ENCODE measurements at regions not wholly inside any gene's neighbourhood (a gene's known extent, or its start where the extent isn't known, plus 50 kb on each side); places are given as distances from the start of the nearest gene placed in this dataset.

DNA sequence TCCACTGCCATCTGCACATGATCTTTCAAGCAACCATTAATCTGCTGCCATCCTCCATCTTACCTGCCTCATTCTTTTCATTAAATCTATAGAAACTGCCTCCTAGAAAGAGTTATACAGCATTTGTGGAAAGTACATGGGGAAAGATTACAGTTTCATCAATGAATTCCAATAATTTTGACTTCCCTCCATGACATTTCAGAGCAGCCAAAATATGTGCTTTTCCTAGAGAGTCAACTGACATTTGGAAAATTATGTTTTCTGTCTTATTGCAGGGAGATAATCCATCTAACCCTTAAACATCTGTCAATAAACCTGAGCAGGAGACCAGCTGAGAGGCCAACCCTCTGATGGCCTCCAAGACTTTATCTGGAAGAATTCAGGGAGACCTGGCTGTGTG lies 147.0 kb upstream of the CDH5 start:
- DNase-seq (ENCODE audit: low read depth) = no peak
- TF ChIP-seq, protein P1, sequence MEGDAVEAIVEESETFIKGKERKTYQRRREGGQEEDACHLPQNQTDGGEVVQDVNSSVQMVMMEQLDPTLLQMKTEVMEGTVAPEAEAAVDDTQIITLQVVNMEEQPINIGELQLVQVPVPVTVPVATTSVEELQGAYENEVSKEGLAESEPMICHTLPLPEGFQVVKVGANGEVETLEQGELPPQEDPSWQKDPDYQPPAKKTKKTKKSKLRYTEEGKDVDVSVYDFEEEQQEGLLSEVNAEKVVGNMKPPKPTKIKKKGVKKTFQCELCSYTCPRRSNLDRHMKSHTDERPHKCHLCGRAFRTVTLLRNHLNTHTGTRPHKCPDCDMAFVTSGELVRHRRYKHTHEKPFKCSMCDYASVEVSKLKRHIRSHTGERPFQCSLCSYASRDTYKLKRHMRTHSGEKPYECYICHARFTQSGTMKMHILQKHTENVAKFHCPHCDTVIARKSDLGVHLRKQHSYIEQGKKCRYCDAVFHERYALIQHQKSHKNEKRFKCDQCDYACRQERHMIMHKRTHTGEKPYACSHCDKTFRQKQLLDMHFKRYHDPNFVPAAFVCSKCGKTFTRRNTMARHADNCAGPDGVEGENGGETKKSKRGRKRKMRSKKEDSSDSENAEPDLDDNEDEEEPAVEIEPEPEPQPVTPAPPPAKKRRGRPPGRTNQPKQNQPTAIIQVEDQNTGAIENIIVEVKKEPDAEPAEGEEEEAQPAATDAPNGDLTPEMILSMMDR (IDR thresholded peaks at IDR 0.05; ENCODE audit: control insufficient read depth, insufficient read depth, low read depth, low read length, missing control alignments) = no peak

DNA sequence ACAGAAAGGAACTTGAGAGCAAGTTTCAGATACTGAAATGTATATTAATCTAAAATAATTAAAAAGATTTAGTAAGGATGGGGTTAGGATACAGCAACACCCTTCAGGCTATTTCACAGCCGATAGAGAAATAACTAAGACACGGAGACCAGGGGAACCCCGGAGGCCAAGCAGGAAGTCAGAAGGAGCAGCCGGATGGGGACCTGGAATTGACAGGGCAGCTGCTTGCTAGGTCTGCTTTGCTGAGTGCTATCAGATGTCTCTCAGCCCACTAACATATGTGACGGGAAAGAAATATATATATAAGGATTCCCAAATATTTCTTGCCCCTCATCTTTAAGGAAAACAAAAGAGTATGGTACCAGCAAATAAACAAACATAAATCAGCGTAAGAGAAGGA lies 154.1 kb upstream of the CDH5 start:
- no peak overlapping the region for H3K4me3 ChIP-seq (ENCODE audit: control insufficient read depth, low read depth, low read length)
- TF ChIP-seq, protein P1 (IDR thresholded peaks at IDR 0.05; ENCODE audit: control insufficient read depth, insufficient read depth, low read depth, low read length, missing control alignments) = no peak
- no peak for DNase-seq (ENCODE audit: low read depth)

More for the DNA sequence above, 147.0 kb upstream of the CDH5 start:
- no peak overlapping the region for H3K4me3 ChIP-seq (ENCODE audit: control insufficient read depth, low read depth, low read length)

DNA sequence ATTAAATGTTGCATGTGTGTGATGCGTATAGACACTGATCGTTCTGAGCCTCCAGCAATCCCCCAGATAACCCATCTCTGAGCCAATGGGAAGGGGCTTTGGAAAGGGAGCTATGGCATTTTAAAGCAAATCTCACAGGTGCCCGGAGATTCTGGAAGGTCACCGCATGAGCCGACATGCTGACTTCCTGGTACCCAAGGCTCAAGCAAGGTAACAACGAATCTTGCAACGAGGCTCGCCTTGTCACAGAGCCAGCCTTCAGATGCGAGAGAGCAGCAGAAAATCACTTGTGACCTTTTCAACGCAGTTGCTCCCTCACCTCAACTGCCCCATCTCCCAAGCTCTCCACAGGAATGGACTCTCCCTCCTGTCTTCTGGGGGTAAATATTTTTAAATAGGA lies 154.8 kb upstream of the CDH5 start:
- TF ChIP-seq, protein P1 (IDR thresholded peaks at IDR 0.05; ENCODE audit: control insufficient read depth, insufficient read depth, low read depth, low read length, missing control alignments) = no peak
- H3K4me3 ChIP-seq (ENCODE audit: control insufficient read depth, low read depth, low read length) = no peak overlapping the region
- no peak for DNase-seq (ENCODE audit: low read depth)

DNA sequence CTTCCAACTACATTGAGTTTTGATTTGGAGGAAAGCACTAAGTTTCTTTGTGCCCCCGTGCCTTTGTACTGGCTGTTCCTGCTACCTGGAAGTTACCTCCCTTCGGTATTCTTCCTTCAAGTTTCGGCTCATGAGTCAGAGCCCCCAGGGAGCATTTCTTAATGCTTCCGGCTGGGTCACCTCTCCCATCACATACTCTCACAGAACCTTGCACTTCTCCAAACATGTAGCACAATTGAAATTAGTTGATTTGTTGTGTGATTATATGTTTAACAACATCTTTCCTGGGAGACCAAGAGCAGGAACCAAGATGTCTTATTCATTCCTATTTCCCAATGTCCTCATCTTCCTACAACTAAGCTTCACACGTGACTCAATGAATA lies 158.6 kb upstream of the CDH5 start:
- no peak for DNase-seq (ENCODE audit: low read depth)
- TF ChIP-seq, protein P1 (IDR thresholded peaks at IDR 0.05; ENCODE audit: control insufficient read depth, insufficient read depth, low read depth, low read length, missing control alignments) = no peak

DNA sequence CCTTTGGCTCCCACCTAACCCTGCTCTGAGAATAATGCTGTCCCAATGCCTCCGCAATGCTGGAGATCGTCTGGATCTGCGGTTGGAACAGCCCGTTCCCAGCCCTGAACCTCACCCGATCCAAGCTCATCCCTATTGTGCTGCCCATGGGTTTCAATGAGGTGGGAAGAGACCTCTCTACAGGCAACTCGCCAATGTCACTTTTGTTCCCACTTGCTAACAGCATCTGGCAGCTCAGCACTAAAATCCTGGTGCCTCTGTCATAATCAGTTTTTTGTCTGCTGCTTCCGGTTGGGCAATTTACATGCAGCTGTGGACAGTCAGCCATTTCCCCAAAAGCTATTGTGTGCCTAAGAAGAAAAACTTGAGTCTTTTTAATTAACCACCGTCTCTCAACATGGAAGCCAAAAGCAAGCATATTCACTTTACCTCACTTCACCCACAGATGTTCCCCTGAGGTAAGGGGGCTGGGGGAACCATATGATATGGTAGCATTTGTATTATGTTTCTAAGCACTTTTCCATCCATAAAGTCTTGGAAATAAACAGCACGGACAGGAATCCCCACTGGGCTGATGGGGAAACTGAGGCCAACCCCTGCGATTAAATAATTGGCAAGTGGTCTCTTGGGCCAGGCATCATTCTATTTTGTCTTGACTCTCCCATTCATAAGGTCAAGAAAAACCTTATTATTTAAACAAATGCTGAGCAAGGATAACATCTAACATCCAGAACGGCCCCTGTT lies 159.2 kb upstream of the CDH5 start:
- H3K4me3 ChIP-seq (ENCODE audit: control insufficient read depth, low read depth, low read length) = no peak overlapping the region
- TF ChIP-seq, protein P1 (IDR thresholded peaks at IDR 0.05; ENCODE audit: control insufficient read depth, insufficient read depth, low read depth, low read length, missing control alignments) = no peak
- DNase-seq (ENCODE audit: low read depth) = no peak

More for the DNA sequence above, 158.6 kb upstream of the CDH5 start:
- H3K4me3 ChIP-seq (ENCODE audit: control insufficient read depth, low read depth, low read length) = no peak overlapping the region

DNA sequence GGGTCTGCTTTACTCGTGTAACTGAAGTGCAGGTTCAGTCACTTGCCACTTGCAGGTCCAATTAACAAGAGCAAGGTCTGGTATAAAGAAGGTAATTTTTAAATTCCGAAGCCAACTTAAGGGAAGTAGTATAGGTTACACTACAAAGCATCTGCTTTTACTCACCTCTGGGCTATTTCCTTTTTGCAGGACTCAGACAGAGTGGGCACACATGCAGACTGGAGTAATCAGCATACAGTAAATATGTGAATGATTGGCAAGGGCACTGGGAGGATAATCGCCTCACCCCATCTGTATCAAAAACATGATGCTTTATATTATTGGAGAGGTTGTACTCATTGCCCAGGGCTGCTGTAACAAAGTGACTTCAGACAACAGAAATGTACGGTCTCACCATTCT lies 160.1 kb upstream of the CDH5 start:
- no peak for DNase-seq (ENCODE audit: low read depth)
- H3K4me3 ChIP-seq (ENCODE audit: control insufficient read depth, low read depth, low read length) = no peak overlapping the region
- TF ChIP-seq, protein P1 (IDR thresholded peaks at IDR 0.05; ENCODE audit: control insufficient read depth, insufficient read depth, low read depth, low read length, missing control alignments) = no peak

Data from AG09309 (cell line).